ENCODE measurements at regions not wholly inside any gene's neighbourhood (a gene's known extent, or its start where the extent isn't known, plus 50 kb on each side); places are given as distances from the start of the nearest gene placed in this dataset.

DNA sequence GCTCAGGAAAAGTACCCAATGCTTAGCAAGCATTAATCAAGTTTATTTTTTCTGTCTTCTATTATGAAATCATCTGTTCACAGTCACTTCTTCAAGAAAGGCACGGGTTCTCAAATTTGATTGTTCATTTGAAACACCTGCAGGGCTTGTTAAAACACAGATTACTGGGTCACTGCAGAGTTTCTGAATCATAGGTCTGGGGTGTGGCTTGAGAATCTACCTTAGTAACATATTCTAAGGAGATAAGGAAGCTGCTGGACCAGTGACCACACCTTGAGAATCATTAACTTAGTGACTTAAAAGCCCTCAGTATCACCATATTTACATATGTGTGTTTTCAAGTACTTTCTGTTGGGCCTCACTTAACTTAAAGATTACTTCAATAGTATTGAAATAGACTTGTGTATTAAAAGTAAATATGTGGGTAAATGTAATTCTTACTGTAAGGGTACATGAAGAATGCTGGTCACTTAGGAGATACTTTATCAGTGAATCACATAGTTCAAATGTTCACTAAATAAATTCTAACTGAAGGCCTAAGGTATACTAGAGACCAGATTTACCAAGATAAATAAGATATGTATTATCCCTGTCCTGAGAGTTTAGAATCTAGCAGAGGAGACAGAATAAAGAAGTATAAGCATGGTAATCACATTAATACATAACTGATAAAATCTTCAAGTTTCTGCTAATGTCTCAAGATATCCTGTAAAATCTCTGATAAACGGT, 1342.1 kb upstream of the C9orf72 start:
- ChIA-PET POLR2A (ENCODE audit: partially characterized antibody) (no interaction called here), CTCF (ENCODE audit: partially characterized antibody) (no interaction called here)
- Histone ChIP-seq H3K27me3 (replicated peaks in 1 of 4; ENCODE audit: control insufficient read depth in 3 of 4, extremely low read depth in 1 of 4, insufficient read depth in 3 of 4, low read length in 3 of 4) (no peaks in the 10 kb centered on the region), H2BK20ac (ENCODE audit: low read length) (no peak overlapping the region), H2BK15ac (ENCODE audit: low read length) (no peak overlapping the region), H3K9ac (replicated peaks in 1 of 4; ENCODE audit: extremely low read depth in 1 of 4, low read depth in 3 of 4, low read length in 3 of 4) (no peak overlapping the region), H3K9me3 (ENCODE audit: insufficient read depth in 2 of 2, low read depth in 1 of 2, low read length in 1 of 2) (peaks cover 3 to 6% of the 10 kb centered on the region in 2 experiments; a peak in 2 of 4 replicates), H3K56ac (replicated peaks; ENCODE audit: insufficient read length, low read depth, low read length) (no peak overlapping the region), H2AK5ac (ENCODE audit: low read depth, low read length) (no peak overlapping the region), H3K4ac (replicated peaks; ENCODE audit: insufficient read length, low read depth, low read length) (no peak overlapping the region), H3K79me2 (ENCODE audit: control insufficient read depth in 1 of 2, insufficient read depth in 2 of 2, low read length in 2 of 2) (no peaks in the 10 kb centered on the region), H3K14ac (ENCODE audit: insufficient read length) (no peak overlapping the region), H3K27ac (ENCODE audit: low read depth, low read length) (no peak overlapping the region), H2BK120ac (replicated peaks; ENCODE audit: low read depth, low read length) (no peak overlapping the region), H3K4me1 (replicated peaks in 1 of 4; ENCODE audit: control insufficient read depth in 3 of 4, insufficient read depth in 4 of 4, low read length in 3 of 4) (no peaks in the 10 kb centered on the region), H2AFZ (ENCODE audit: low read length) (no peak overlapping the region), H3K36me3 (ENCODE audit: control insufficient read depth in 2 of 4, insufficient read depth in 4 of 4, low read length in 3 of 4) (no peaks in the 10 kb centered on the region; a peak in 1 of 8 replicates), H2BK12ac (ENCODE audit: low read depth, low read length) (no peak overlapping the region), H4K5ac (ENCODE audit: insufficient read length, low read depth, low read length) (no peak overlapping the region), H4K91ac (replicated peaks; ENCODE audit: insufficient read length, low read length) (no peak overlapping the region), H3K23me2 (ENCODE audit: low read depth, low read length) (no peaks in the 10 kb centered on the region), H3K18ac (ENCODE audit: extremely low read depth, low read length) (no peak overlapping the region), H3K79me1 (ENCODE audit: low read depth, low read length) (no peaks in the 10 kb centered on the region), H4K8ac (ENCODE audit: extremely low read depth, insufficient read depth, low read length) (no peak overlapping the region), H3K4me2 (ENCODE audit: insufficient read depth in 1 of 2, low read depth in 2 of 2, low read length in 2 of 2) (no peak overlapping the region), H4K20me1 (replicated peaks in 1 of 2; ENCODE audit: control insufficient read depth in 1 of 2, insufficient read depth in 2 of 2, low read length in 2 of 2) (no peaks in the 10 kb centered on the region), H2BK5ac (ENCODE audit: low read depth, low read length) (no peak overlapping the region), H3K23ac (ENCODE audit: insufficient read length) (no peak overlapping the region), H3K4me3 (ENCODE audit: extremely low read depth in 1 of 4, insufficient read depth in 2 of 4, low read depth in 3 of 4, low read length in 4 of 4) (no peak overlapping the region)
- FAIRE-seq (no peak), DNase-seq (ENCODE audit: low read depth in 1 of 2, low spot score in 2 of 2) (no peak)
- 97% methylated on average over 2 of the region's 2 CpGs; no CpG with 5 or more reads in 1 of the 2 experiments for WGBS, 2 experiments (ENCODE audit: extremely low coverage in 1 of 2, insufficient coverage in 1 of 2, insufficient read length in 1 of 2, insufficient replicate concordance in 2 of 2, low coverage in 1 of 2, low lambda C conversion rate in 2 of 2, missing lambda C conversion rate in 1 of 2)
- TF ChIP-seq RNF2 (IDR thresholded peaks at IDR 0.05; ENCODE audit: borderline replicate concordance, low read depth, low read length, missing control alignments, poor library complexity, severe bottlenecking) (no peak), SP2 (IDR thresholded peaks at IDR 0.05; ENCODE audit: low read length) (no peak), NRF1 (IDR thresholded peaks at IDR 0.05; ENCODE audit: low read depth, low read length) (no peak), TCF12 (IDR thresholded peaks at IDR 0.05; ENCODE audit: low read depth, low read length) (no peak)
